ENCODE measurements at regions not wholly inside any gene's neighbourhood (a gene's known extent, or its start where the extent isn't known, plus 50 kb on each side); places are given as distances from the start of the nearest gene placed in this dataset.

- TF ChIP-seq, protein P1, sequence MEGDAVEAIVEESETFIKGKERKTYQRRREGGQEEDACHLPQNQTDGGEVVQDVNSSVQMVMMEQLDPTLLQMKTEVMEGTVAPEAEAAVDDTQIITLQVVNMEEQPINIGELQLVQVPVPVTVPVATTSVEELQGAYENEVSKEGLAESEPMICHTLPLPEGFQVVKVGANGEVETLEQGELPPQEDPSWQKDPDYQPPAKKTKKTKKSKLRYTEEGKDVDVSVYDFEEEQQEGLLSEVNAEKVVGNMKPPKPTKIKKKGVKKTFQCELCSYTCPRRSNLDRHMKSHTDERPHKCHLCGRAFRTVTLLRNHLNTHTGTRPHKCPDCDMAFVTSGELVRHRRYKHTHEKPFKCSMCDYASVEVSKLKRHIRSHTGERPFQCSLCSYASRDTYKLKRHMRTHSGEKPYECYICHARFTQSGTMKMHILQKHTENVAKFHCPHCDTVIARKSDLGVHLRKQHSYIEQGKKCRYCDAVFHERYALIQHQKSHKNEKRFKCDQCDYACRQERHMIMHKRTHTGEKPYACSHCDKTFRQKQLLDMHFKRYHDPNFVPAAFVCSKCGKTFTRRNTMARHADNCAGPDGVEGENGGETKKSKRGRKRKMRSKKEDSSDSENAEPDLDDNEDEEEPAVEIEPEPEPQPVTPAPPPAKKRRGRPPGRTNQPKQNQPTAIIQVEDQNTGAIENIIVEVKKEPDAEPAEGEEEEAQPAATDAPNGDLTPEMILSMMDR (IDR thresholded peaks at IDR 0.05): no peak
- peak overlapping the region; percentile 48 to 56 for H3K4me3 ChIP-seq (ENCODE audit: low read depth in 1 of 2, low read length in 1 of 2)
- H3K36me3 ChIP-seq: no peaks in the 10 kb centered on the region
- H3K27ac ChIP-seq: peak overlapping the region; percentile 72
- H3K27me3 ChIP-seq: no peaks in the 10 kb centered on the region
- H3K9me3 ChIP-seq: no peaks in the 10 kb centered on the region
- peaks cover 48 to 57% of the 10 kb centered on the region in 2 experiments for H3K4me1 ChIP-seq (ENCODE audit: control insufficient read depth in 1 of 2, insufficient read depth in 1 of 2, low read depth in 1 of 2, low read length in 1 of 2)
These were observed 75.6 kb upstream of the MBNL1 start for GRCh38 chr3:152192936-152193672.

DNA sequence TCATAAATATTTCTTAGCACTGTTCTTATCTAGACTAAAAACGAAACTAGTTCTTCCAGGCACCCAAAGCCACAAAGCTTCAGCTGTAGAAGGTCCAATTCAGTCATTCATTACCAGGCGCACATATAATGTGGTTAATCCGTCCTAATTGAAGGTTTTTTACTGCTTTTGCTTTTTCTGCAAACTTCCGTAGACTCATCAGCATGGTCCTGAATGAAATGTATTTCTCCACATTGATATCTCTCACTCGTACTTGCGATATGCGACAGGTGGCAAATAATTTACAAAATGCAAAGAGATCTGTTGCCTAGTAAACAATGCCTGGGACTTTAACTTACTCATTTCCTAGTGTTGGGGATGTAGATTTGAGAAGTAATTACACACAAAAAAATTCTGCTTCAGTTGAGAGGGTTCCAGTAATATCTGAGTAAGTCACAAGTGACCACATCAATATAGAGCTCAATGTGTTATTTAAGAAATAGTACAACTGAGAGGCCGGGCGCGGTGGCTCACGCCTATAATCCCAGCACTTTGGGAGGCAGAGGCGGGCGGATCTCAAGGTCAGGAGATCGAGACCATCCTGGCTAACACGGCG lies 75.0 kb upstream of the MBNL1 start:
- Histone ChIP-seq H3K4me3 (ENCODE audit: low read depth in 1 of 2, low read length in 1 of 2) (peak overlapping the region; percentile 48 to 56), H3K27me3 (no peaks in the 10 kb centered on the region), H3K36me3 (no peaks in the 10 kb centered on the region), H3K4me1 (ENCODE audit: control insufficient read depth in 1 of 2, insufficient read depth in 1 of 2, low read depth in 1 of 2, low read length in 1 of 2) (peaks cover 55 to 64% of the 10 kb centered on the region in 2 experiments), H3K27ac (peak overlapping the region; percentile 72), H3K9me3 (no peaks in the 10 kb centered on the region)
- TF ChIP-seq, protein P1 (IDR thresholded peaks at IDR 0.05): no peak

DNA sequence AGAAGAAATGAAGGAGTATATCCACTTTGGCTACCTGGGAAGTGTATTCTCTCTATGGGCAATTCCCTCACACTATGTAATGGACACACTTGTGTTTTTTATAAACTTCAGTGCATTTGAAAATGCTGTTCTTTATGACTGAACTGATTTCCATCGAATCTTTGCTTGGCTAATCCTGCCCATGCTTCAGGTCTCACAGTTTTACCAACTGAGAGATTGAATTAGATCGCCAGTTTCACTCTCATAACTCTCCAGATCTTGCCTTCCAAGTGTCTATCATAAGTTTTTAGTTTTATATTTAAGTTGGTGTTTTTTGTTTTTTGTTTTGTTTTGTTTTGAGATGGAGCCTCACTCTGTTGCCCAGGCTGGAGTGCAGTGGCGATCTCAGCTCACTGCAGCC lies 73.5 kb upstream of the MBNL1 start:
- Histone ChIP-seq H3K4me3 (ENCODE audit: low read depth in 1 of 2, low read length in 1 of 2) (no peak overlapping the region), H3K9me3 (no peaks in the 10 kb centered on the region), H3K4me1 (ENCODE audit: control insufficient read depth in 1 of 2, insufficient read depth in 1 of 2, low read depth in 1 of 2, low read length in 1 of 2) (peaks cover 69 to 78% of the 10 kb centered on the region in 2 experiments), H3K27ac (peak overlapping the region; percentile 11), H3K36me3 (no peaks in the 10 kb centered on the region), H3K27me3 (no peaks in the 10 kb centered on the region)
- TF ChIP-seq, protein P1 (IDR thresholded peaks at IDR 0.05): no peak

DNA sequence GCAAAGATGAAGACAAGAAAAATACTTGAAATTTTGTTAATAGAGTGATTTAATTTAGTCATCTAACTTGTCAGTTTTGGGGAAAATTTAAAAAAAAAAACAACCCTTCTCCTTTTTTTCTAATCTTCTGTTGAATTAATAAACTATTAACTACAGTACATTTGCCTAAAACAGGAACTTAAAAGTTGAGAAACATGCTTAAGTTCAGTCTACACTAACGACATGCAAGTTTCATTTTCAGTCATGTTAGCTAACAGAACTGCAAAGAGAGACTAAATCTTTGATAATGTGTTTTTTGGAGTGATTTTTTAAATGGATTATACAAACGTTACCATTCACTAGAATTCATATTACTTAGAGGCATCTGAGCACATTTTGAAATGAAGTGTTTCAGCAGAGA lies 71.9 kb upstream of the MBNL1 start:
- Histone ChIP-seq H3K4me1 (ENCODE audit: control insufficient read depth in 1 of 2, insufficient read depth in 1 of 2, low read depth in 1 of 2, low read length in 1 of 2) (peaks cover 85 to 92% of the 10 kb centered on the region in 2 experiments), H3K27me3 (no peaks in the 10 kb centered on the region), H3K27ac (peak overlapping the region; percentile 78), H3K9me3 (no peaks in the 10 kb centered on the region), H3K4me3 (ENCODE audit: low read depth in 1 of 2, low read length in 1 of 2) (peak overlapping the region; percentile 30 to 39), H3K36me3 (no peaks in the 10 kb centered on the region)
- TF ChIP-seq, protein P1 (IDR thresholded peaks at IDR 0.05): no peak

GRCh38 chr3:152197451-152197850 lies 71.3 kb upstream of the MBNL1 start:
- TF ChIP-seq, protein P1 (IDR thresholded peaks at IDR 0.05): no peak
- Histone ChIP-seq H3K27ac (peak overlapping the region; percentile 78), H3K4me3 (ENCODE audit: low read depth in 1 of 2, low read length in 1 of 2) (peak overlapping the region; percentile 30 to 39)

More at GRCh38 chr3:152197451-152197850, 71.3 kb upstream of the MBNL1 start:
- no peaks in the 10 kb centered on the region for H3K27me3 ChIP-seq
- H3K9me3 ChIP-seq: no peaks in the 10 kb centered on the region
- no peaks in the 10 kb centered on the region for H3K36me3 ChIP-seq
- H3K4me1 ChIP-seq (ENCODE audit: control insufficient read depth in 1 of 2, insufficient read depth in 1 of 2, low read depth in 1 of 2, low read length in 1 of 2): peaks cover 87 to 92% of the 10 kb centered on the region in 2 experiments

All from neutrophil (primary cell).